ENCODE measurements at regions not wholly inside any gene's neighbourhood (a gene's known extent, or its start where the extent isn't known, plus 50 kb on each side); places are given as distances from the start of the nearest gene placed in this dataset.

DNA sequence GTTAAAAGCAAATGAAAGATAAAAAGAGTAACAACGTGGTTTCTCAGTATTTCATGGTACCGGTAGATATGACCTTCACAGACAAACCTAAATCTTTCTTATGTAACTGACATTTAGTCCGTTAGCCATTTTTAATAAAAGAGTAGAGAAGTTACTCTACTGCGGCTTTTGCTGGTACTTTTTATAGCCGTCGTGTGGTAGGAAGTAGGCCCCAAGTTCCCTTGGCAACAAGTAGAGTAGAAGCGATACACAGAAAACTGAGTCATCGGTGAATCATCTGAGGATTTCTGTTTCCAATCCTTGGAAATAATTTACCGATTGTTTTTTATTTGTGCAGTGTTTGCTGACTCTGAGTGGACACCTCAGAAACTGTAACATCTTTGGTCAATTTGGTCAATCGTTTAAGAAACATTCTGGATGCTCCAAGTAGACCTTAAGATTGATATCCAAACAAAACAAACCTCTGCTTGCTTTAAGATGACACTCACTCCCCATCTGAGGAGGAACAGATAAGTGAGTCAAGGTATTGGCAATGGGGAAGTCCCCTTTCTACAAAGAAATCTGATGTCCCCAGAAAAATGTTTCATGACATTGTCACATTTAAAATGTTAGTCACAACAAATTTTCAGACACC lies 63.9 kb upstream of the AHR start:
- DNase-seq (ENCODE audit: low read depth), result peak; percentile 98

DNA sequence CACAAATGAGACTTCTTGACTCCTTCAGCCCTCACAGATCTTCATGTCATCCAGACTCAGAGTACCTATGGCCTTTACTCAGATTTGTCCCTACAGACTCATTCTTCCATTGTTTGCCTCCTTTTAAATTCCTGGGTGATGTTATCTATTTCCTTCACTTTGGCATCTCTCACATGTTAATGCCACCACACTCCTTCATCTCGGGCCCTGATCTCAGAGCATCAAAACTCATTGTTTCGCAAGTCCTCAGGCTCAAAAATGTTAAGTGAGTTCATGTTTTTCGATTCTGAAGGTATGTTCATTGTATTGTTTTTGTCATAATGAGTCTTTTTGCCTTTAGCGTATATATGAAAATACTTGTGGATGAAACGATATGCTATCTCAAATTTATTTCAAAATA lies 62.3 kb upstream of the AHR start:
- DNase-seq (ENCODE audit: low read depth), result no peak

DNA sequence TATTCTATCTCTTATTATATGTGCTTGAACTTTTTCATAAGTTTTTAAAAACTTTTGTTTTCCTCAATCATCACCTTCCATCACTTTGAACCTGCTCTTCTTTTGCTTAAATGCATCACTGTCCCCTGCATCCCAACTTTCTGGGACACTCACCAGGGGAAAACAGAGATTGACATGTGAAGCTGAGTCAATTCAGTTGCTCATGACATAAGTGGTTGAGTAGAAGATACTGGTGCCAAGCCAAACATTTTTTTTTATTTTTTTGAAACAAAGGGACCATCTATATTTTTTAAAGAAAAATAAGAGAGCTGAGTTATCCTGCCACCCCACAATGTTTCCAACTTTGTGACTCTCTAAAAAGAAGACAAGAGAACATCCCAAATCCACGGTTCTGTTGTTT lies 61.8 kb upstream of the AHR start:
- DNase-seq (ENCODE audit: low read depth), result no peak

DNA sequence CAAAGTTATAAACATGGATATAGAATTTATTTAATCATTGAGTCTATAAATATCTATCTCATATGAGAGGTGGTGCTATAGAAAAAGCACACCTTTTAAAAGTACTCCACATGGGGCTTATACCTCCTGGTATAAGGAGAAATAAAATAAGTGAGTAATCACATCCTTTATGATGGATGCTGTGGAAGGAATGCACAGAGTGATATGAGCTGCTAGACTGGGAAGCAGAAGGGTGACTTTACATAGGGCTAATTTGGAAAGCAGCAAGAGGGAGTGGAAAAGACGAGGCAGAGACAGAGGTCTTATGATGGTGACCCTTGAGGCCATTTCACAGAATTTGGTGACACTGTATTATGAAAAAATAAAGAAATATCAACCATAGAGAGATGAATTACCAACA lies 59.4 kb upstream of the AHR start:
- DNase-seq (ENCODE audit: low read depth), result no peak

DNA sequence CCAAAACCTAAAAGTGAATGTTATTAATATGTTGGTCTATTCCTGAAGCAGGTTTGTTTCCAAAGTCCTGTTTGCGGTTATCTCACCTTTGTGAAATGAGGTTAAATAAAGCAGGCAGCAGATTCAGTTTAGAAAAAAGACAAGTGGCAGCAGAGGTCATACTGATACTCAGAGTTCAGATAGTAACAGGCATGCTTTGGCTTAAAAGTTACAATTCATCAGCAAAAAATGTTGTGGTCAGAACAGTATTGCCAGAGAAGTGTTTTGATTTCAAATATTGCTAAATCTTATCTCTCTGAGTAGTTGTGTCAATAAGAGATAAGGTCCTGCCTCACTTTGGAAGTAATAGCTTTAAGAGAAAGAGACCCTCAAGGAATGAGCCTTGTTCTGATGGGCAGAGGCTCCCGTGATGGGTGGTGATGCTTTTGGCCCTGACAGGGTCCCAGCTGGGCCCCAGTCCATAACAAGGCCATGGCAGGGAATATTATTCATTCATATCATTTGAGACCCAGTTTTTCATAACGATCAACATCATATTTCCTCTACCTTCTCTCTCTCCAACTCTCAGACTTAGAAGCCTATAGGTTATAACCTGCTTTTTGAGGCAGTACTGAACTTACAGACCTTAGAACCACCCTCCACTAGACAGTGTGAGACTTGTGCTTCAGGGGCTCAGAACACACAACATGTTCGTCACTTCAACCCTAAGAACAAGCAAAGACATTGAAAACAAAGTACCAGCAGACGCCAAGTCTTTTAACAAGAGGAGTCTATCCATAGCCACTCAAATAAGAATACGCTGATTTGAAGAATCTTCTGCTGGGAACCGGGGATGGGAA lies 58.5 kb upstream of the AHR start:
- DNase-seq (ENCODE audit: low read depth), result peak; percentile 30

DNA sequence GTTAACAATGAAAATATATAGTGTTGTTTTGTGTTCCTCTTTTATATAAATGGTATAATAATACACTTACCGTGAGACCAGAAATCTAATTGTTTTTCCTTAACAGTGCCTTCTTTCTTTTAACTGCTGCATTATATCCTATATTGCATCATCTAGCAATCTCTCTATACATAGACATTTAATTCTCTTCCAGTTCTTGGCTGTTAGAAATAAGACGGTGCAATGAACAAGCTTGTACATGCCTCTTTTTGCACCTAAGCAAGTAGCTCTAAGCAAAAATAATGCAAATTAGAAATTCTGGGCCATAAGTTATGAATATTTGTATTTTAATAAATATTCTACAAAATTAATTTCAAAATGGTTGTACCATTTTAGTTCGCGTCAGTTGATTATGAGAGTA lies 55.9 kb upstream of the AHR start:
- DNase-seq (ENCODE audit: low read depth), result no peak

DNA sequence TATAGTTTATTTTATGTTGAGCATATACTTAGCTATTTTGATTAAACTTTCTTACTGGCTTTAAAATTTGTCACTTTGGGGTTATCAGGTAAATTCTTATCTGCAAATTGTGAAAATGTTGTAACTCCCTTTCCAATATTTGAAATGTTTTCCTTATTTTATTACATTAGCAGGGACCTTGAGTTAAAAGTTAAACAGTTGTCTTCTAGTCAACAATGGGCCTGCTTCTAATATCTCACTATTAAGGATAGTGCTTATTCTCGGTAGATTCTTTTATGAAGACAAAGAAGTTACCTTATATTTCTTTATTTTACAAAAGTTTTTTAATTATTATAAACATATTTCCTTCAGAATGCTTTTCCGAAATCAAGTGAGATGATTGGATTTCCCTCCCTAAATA lies 53.7 kb upstream of the AHR start:
- no peak for DNase-seq (ENCODE audit: low read depth)

DNA sequence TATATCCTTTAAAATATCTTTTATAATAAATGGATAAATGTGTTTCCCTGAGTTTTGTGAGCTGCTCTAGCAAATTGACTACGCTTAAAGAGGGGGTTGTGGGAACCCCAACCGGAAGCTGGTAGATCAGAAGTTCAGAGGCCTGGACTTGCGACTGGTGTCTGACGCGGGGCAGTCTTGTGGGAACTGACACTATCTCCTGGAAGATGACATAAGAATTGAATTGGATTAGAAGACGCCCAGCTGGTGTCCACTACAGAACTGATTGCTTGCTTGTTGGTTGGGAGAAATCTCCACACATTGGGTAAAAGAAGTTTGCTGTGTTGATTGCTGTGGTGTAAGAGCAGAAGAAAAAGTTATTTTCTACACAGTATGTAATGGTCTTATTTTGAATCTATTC lies 51.1 kb upstream of the AHR start:
- DNase-seq (ENCODE audit: low read depth), result no peak

DNA sequence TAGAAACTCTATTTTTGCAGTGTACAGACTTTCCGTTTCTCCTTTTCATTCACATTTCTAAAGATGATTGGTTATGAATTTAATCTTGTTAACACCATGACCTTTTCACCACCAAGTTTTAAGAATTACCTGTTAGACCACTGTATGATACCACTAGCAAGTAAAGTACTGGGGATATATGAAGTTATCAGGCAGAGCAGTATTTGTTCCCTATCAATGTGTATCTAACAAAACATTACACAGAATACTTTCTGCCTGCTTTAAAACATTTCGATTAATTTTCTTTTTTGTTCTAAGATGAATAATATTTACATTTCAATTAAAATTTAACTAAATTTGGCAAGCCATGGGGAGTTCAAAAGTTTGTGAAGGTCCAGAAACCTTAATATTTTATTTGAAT lies 49.9 kb upstream of the AHR start:
- no peak for DNase-seq (ENCODE audit: low read depth)

Measured in renal cortical epithelial cell (primary cell).